Neural cell (in vitro differentiated cells): ENCODE measurements at regions not wholly inside any gene's neighbourhood (a gene's known extent, or its start where the extent isn't known, plus 50 kb on each side); places are given as distances from the start of the nearest gene placed in this dataset.

ENCODE experiments used
- CTCF ChIP-seq: fragments of 450-650 bp; IDR thresholded peaks from 2 replicates; pipeline ENCODE4 v1.5.1; 2014; ENCODE audit warnings: antibody characterized with exemption, mild to moderate bottlenecking, moderate library complexity; ENCODE audit not compliant: poor library complexity, severe bottlenecking
- POLR2AphosphoS5 ChIP-seq: IDR thresholded peaks from 2 replicates; pipeline ENCODE4 v1.6.1; 2012
- TAF1 ChIP-seq: IDR thresholded peaks from 2 replicates; pipeline ENCODE4 v1.6.1; 2012; ENCODE audit warnings: low read depth

- TF ChIP-seq TAF1: no peak
- no peak for TF ChIP-seq CTCF
- TF ChIP-seq POLR2AphosphoS5: no peak
These were observed 454.1 kb upstream of the MDGA2 start for GRCh38 chr14:48129472-48129871.
